ENCODE measurements at regions not wholly inside any gene's neighbourhood (a gene's known extent, or its start where the extent isn't known, plus 50 kb on each side); places are given as distances from the start of the nearest gene placed in this dataset.

- peak; percentile 96 for DNase-seq (ENCODE audit: low read depth, low spot score)
Measured at GRCh38 chr5:107808671-107809137, 138.0 kb upstream of the EFNA5 start.

GRCh38 chr5:107807431-107807830, 136.7 kb upstream of the EFNA5 start:
- DNase-seq (ENCODE audit: low read depth, low spot score), result no peak

- DNase-seq (ENCODE audit: low read depth, low spot score), result no peak
Measured at GRCh38 chr5:107806705-107807104, 136.0 kb upstream of the EFNA5 start.

- DNase-seq (ENCODE audit: low read depth, low spot score), result no peak
Measured at GRCh38 chr5:107806271-107806670, 135.5 kb upstream of the EFNA5 start.

GRCh38 chr5:107805824-107806223, 135.1 kb upstream of the EFNA5 start:
- no peak for DNase-seq (ENCODE audit: low read depth, low spot score)

- peak; percentile 13 for DNase-seq (ENCODE audit: low read depth, low spot score)
Measured at GRCh38 chr5:107805166-107805565, 134.4 kb upstream of the EFNA5 start.

- no peak for DNase-seq (ENCODE audit: low read depth, low spot score)
Measured at GRCh38 chr5:107803728-107804127, 133.0 kb upstream of the EFNA5 start.

GRCh38 chr5:107801061-107801460, 130.3 kb upstream of the EFNA5 start:
- no peak for DNase-seq (ENCODE audit: low read depth, low spot score)

GRCh38 chr5:107799306-107799705, 128.6 kb upstream of the EFNA5 start:
- DNase-seq (ENCODE audit: low read depth, low spot score), result peak; percentile 27

GRCh38 chr5:107796797-107797196, 126.1 kb upstream of the EFNA5 start:
- DNase-seq (ENCODE audit: low read depth, low spot score), result no peak

GRCh38 chr5:107794741-107795140, 124.0 kb upstream of the EFNA5 start:
- no peak for DNase-seq (ENCODE audit: low read depth, low spot score)

- DNase-seq (ENCODE audit: low read depth, low spot score), result peak; percentile 13
Measured at GRCh38 chr5:107792940-107793339, 122.2 kb upstream of the EFNA5 start.

- DNase-seq (ENCODE audit: low read depth, low spot score), result no peak
Measured at GRCh38 chr5:107790671-107791070, 119.9 kb upstream of the EFNA5 start.

- no peak for DNase-seq (ENCODE audit: low read depth, low spot score)
Measured at GRCh38 chr5:107786424-107786823, 115.7 kb upstream of the EFNA5 start.

- DNase-seq (ENCODE audit: low read depth, low spot score), result no peak
Measured at GRCh38 chr5:107783551-107783950, 112.8 kb upstream of the EFNA5 start.

GRCh38 chr5:107782561-107783169, 111.9 kb upstream of the EFNA5 start:
- no peak for DNase-seq (ENCODE audit: low read depth, low spot score)

- DNase-seq (ENCODE audit: low read depth, low spot score), result no peak
Measured at GRCh38 chr5:107781451-107781850, 110.7 kb upstream of the EFNA5 start.

GRCh38 chr5:107779437-107779836, 108.7 kb upstream of the EFNA5 start:
- DNase-seq (ENCODE audit: low read depth, low spot score), result no peak

- DNase-seq (ENCODE audit: low read depth, low spot score), result no peak
Measured at GRCh38 chr5:107778647-107779046, 107.9 kb upstream of the EFNA5 start.

GRCh38 chr5:107776922-107777740, 106.4 kb upstream of the EFNA5 start:
- no peak for DNase-seq (ENCODE audit: low read depth, low spot score)

- no peak for DNase-seq (ENCODE audit: low read depth, low spot score)
Measured at GRCh38 chr5:107776506-107776905, 105.8 kb upstream of the EFNA5 start.

GRCh38 chr5:107774316-107774715, 103.6 kb upstream of the EFNA5 start:
- DNase-seq (ENCODE audit: low read depth, low spot score), result no peak

- no peak for DNase-seq (ENCODE audit: low read depth, low spot score)
Measured at GRCh38 chr5:107773479-107773878, 102.7 kb upstream of the EFNA5 start.
